ENCODE measurements at regions not wholly inside any gene's neighbourhood (a gene's known extent, or its start where the extent isn't known, plus 50 kb on each side); places are given as distances from the start of the nearest gene placed in this dataset.
"Not testable (repeated sequence)": the region's sequence is repeated elsewhere in the genome, so short reads cannot be mapped to it uniquely, and the experiment has no call there.

- in situ Hi-C loops (cut with MboI; ENCODE audit: low pct_unique_long_range_greater_than_20kb, low sequenced_read_pairs, unreplicated experiment): no loop called here
- no peak for DNase-seq (ENCODE audit: low spot score)
- TF ChIP-seq CTCF (IDR thresholded peaks at IDR 0.05; ENCODE audit: extremely low read depth, insufficient read depth, missing control alignments): no peak
Measured at GRCh38 chr11:71096751-71097388, 155.5 kb downstream of the SHANK2 start.

GRCh38 chr11:71095294-71095850 is 157.0 kb downstream of the SHANK2 start:
- in situ Hi-C loops (cut with MboI; ENCODE audit: low pct_unique_long_range_greater_than_20kb, low sequenced_read_pairs, unreplicated experiment): no loop called here
- DNase-seq (ENCODE audit: low spot score): no peak
- TF ChIP-seq CTCF (IDR thresholded peaks at IDR 0.05; ENCODE audit: extremely low read depth, insufficient read depth, missing control alignments): no peak

GRCh38 chr11:71094296-71095077 is 157.9 kb downstream of the SHANK2 start:
- TF ChIP-seq CTCF (IDR thresholded peaks at IDR 0.05; ENCODE audit: extremely low read depth, insufficient read depth, missing control alignments): no peak
- in situ Hi-C loops (cut with MboI; ENCODE audit: low pct_unique_long_range_greater_than_20kb, low sequenced_read_pairs, unreplicated experiment): no loop called here
- no peak for DNase-seq (ENCODE audit: low spot score)

GRCh38 chr11:71093783-71094182 is 158.6 kb downstream of the SHANK2 start:
- TF ChIP-seq CTCF (IDR thresholded peaks at IDR 0.05; ENCODE audit: extremely low read depth, insufficient read depth, missing control alignments): no peak
- in situ Hi-C loops (cut with MboI; ENCODE audit: low pct_unique_long_range_greater_than_20kb, low sequenced_read_pairs, unreplicated experiment): no loop called here
- DNase-seq (ENCODE audit: low spot score): no peak

GRCh38 chr11:71091506-71092265 is 160.7 kb downstream of the SHANK2 start:
- in situ Hi-C loops (cut with MboI; ENCODE audit: low pct_unique_long_range_greater_than_20kb, low sequenced_read_pairs, unreplicated experiment): no loop called here
- no peak for DNase-seq (ENCODE audit: low spot score)
- no peak for TF ChIP-seq CTCF (IDR thresholded peaks at IDR 0.05; ENCODE audit: extremely low read depth, insufficient read depth, missing control alignments)

GRCh38 chr11:71089571-71089970 is 162.8 kb downstream of the SHANK2 start:
- in situ Hi-C loops (cut with MboI; ENCODE audit: low pct_unique_long_range_greater_than_20kb, low sequenced_read_pairs, unreplicated experiment): no loop called here
- no peak for DNase-seq (ENCODE audit: low spot score)
- no peak for TF ChIP-seq CTCF (IDR thresholded peaks at IDR 0.05; ENCODE audit: extremely low read depth, insufficient read depth, missing control alignments)

GRCh38 chr11:71088314-71089215 is 163.8 kb downstream of the SHANK2 start:
- DNase-seq (ENCODE audit: low spot score): peak; percentile 39
- in situ Hi-C loops (cut with MboI; ENCODE audit: low pct_unique_long_range_greater_than_20kb, low sequenced_read_pairs, unreplicated experiment): not testable (repeated sequence)
